GM23338 (cell line): ENCODE measurements at regions not wholly inside any gene's neighbourhood (a gene's known extent, or its start where the extent isn't known, plus 50 kb on each side); places are given as distances from the start of the nearest gene placed in this dataset.

Experiments
- ATAC-seq: fragments of 200-7000 bp; cut with Tn5 transposase; 3 replicates; pipeline ENCODE4 v1.9.1; 2020
- DNase-seq: peaks from one replicate; pipeline ENCODE4 v3.0.0-alpha.2; 2015; ENCODE audit warnings: low spot score
- H2AFZ ChIP-seq: fragments of 200-600 bp; sonication (generic); 2 replicates; pipeline ENCODE4 v1.8.0; 2016; ENCODE audit warnings: antibody characterized with exemption, mild to moderate bottlenecking, moderate library complexity
- H3F3A ChIP-seq: fragments of 200-600 bp; sonication (generic); replicated peaks from 2 replicates; pipeline ENCODE4 v1.8.0; 2017; ENCODE audit warnings: antibody characterized with exemption, mixed run types, low read depth
- H3K27ac ChIP-seq: fragments of 200-600 bp; sonication (generic); 2 replicates; pipeline ENCODE4 v1.6.1; 2016; ENCODE audit warnings: low read depth
- H3K27me3 ChIP-seq: fragments of 200-600 bp; sonication (generic); 2 replicates; pipeline ENCODE4 v1.8.0; 2016; ENCODE audit warnings: mild to moderate bottlenecking, mixed run types, moderate library complexity; ENCODE audit not compliant: insufficient read depth
- H3K36me3 ChIP-seq: fragments of 200-600 bp; sonication (generic); 2 replicates; pipeline ENCODE4 v1.8.0; 2016; ENCODE audit warnings: mild to moderate bottlenecking; ENCODE audit not compliant: insufficient read depth
- H3K4me1 ChIP-seq: fragments of 200-600 bp; sonication (generic); 2 replicates; pipeline ENCODE4 v1.8.0; 2016; ENCODE audit warnings: mild to moderate bottlenecking, moderate library complexity; ENCODE audit not compliant: insufficient read depth
- H3K4me2 ChIP-seq: fragments of 200-600 bp; sonication (generic); 2 replicates; pipeline ENCODE4 v1.7.1; 2017; ENCODE audit warnings: mixed run types
- H3K4me3 ChIP-seq: fragments of 200-600 bp; sonication (generic); 2 replicates; pipeline ENCODE4 v1.6.1; 2016; ENCODE audit warnings: mixed run types
- H3K79me2 ChIP-seq: fragments of 200-600 bp; sonication (generic); replicated peaks from 2 replicates; pipeline ENCODE4 v1.8.0; 2017; ENCODE audit warnings: mild to moderate bottlenecking; ENCODE audit not compliant: insufficient read depth
- H3K9me2 ChIP-seq: fragments of 200-600 bp; sonication (generic); 2 replicates; pipeline ENCODE4 v1.8.0; 2017; ENCODE audit not compliant: insufficient read depth
- H4K20me1 ChIP-seq: fragments of 200-600 bp; sonication (generic); replicated peaks from 2 replicates; pipeline ENCODE4 v1.8.0; 2017; ENCODE audit warnings: mild to moderate bottlenecking; ENCODE audit not compliant: insufficient read depth
- H3K27ac Mint-ChIP-seq: 2 replicates; pipeline ENCODE4 v1.8.0; 2020; ENCODE audit warnings: inconsistent platforms, mild to moderate bottlenecking, moderate library complexity, mixed read lengths
- H3K27me3 Mint-ChIP-seq: 3 replicates; pipeline ENCODE4 v1.8.0; 2022; ENCODE audit warnings: low read depth, mild to moderate bottlenecking, moderate library complexity, mixed read lengths, inconsistent platforms; ENCODE audit not compliant: insufficient read depth, poor library complexity
- H3K36me3 Mint-ChIP-seq: 3 replicates; pipeline ENCODE4 v1.8.0; 2021; ENCODE audit warnings: low read depth, mild to moderate bottlenecking, inconsistent platforms, moderate library complexity, mixed read lengths
- H3K4me1 Mint-ChIP-seq: 3 replicates; pipeline ENCODE4 v1.8.0; 2020; ENCODE audit warnings: mild to moderate bottlenecking, inconsistent platforms, mixed read lengths
- H3K4me3 Mint-ChIP-seq: 3 replicates; pipeline ENCODE4 v1.8.0; 2021; ENCODE audit warnings: moderate library complexity, mild to moderate bottlenecking, inconsistent platforms, mixed read lengths
- H3K9me3 Mint-ChIP-seq: 3 replicates; pipeline ENCODE4 v1.8.0; 2020; ENCODE audit warnings: moderate library complexity, mild to moderate bottlenecking, inconsistent platforms, mixed read lengths
- EZH2phosphoT487 ChIP-seq: fragments of 200-600 bp; sonication (generic); IDR thresholded peaks from one replicate; pipeline ENCODE4 v1.8.1; 2018; ENCODE audit warnings: antibody characterized with exemption; ENCODE audit not compliant: unreplicated experiment
- JUNB ChIP-seq: IDR thresholded peaks from one replicate; pipeline ENCODE4 v1.6.1; 2016; ENCODE audit warnings: antibody characterized with exemption; ENCODE audit not compliant: unreplicated experiment
- NANOG ChIP-seq: IDR thresholded peaks from 2 replicates; pipeline ENCODE4 v1.6.1; 2016; ENCODE audit warnings: antibody characterized with exemption, borderline replicate concordance
- POLR2AphosphoS5 ChIP-seq: IDR thresholded peaks from 2 replicates; pipeline ENCODE4 v1.6.1; 2016; ENCODE audit warnings: antibody characterized with exemption, low read depth
- STAT1 ChIP-seq: IDR thresholded peaks from one replicate; pipeline ENCODE4 v1.6.1; 2016; ENCODE audit warnings: antibody characterized with exemption; ENCODE audit not compliant: unreplicated experiment
- TF ChIP-seq, protein P1 (sequence below): fragments of 250-450 bp; sonication (Bioruptor Pico); IDR thresholded peaks from 2 replicates; pipeline ENCODE4 v1.5.0; 2020; ENCODE audit warnings: mild to moderate bottlenecking, moderate library complexity
- TF ChIP-seq, protein P2 (sequence below), 2 experiments: fragments of 200-600 bp in 1 of 2; sonication (generic) in 1 of 2; conservative IDR thresholded peaks; 2 replicates each; pipeline versions ENCODE4 v1.5.1 to v1.6.1; 2016 to 2017; ENCODE audit warnings: antibody characterized with exemption in 2 of 2, low read depth in 2 of 2, mild to moderate bottlenecking in 2 of 2, moderate library complexity in 1 of 2
- TF ChIP-seq, protein P3 (sequence below): IDR thresholded peaks from one replicate; pipeline ENCODE4 v1.6.1; 2018; ENCODE audit warnings: antibody characterized with exemption; ENCODE audit not compliant: unreplicated experiment

DNA sequence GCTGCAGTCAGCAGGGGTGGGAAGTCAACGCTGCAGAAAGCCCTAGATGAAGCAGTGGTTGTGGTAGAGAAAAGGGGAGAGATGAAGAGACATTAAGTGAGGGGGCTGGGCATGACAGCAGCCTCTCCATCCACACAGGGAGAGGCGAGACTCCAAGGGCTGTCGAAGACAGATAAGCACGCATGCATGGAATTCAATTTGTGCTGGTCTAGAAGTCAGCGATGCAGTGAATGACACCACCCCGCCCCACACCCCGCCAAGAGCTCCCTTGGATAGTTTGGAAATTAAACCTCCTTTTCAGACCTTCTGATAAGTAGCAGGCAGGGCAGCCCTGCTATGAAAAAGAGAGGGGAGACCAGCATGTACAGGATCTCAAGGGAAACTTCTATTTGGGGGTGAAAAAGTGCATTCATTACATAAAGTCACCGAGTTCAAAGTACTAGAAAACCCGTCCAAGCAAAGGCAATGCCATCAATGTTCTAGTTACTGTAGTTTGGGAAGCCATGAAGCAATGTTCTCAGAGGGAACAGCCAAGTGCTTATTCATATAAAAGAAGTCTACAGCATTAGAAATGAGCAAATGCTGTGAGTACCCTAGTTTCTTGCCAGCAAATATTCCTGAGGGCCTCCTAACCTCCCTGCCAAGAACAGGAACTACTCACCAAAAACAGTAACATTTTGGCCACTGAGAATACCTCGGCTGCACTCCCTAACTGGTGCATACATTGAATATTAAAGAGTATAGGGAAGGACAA is 152.3 kb upstream of the ANXA10 start (continued):
- TF ChIP-seq, protein P1, sequence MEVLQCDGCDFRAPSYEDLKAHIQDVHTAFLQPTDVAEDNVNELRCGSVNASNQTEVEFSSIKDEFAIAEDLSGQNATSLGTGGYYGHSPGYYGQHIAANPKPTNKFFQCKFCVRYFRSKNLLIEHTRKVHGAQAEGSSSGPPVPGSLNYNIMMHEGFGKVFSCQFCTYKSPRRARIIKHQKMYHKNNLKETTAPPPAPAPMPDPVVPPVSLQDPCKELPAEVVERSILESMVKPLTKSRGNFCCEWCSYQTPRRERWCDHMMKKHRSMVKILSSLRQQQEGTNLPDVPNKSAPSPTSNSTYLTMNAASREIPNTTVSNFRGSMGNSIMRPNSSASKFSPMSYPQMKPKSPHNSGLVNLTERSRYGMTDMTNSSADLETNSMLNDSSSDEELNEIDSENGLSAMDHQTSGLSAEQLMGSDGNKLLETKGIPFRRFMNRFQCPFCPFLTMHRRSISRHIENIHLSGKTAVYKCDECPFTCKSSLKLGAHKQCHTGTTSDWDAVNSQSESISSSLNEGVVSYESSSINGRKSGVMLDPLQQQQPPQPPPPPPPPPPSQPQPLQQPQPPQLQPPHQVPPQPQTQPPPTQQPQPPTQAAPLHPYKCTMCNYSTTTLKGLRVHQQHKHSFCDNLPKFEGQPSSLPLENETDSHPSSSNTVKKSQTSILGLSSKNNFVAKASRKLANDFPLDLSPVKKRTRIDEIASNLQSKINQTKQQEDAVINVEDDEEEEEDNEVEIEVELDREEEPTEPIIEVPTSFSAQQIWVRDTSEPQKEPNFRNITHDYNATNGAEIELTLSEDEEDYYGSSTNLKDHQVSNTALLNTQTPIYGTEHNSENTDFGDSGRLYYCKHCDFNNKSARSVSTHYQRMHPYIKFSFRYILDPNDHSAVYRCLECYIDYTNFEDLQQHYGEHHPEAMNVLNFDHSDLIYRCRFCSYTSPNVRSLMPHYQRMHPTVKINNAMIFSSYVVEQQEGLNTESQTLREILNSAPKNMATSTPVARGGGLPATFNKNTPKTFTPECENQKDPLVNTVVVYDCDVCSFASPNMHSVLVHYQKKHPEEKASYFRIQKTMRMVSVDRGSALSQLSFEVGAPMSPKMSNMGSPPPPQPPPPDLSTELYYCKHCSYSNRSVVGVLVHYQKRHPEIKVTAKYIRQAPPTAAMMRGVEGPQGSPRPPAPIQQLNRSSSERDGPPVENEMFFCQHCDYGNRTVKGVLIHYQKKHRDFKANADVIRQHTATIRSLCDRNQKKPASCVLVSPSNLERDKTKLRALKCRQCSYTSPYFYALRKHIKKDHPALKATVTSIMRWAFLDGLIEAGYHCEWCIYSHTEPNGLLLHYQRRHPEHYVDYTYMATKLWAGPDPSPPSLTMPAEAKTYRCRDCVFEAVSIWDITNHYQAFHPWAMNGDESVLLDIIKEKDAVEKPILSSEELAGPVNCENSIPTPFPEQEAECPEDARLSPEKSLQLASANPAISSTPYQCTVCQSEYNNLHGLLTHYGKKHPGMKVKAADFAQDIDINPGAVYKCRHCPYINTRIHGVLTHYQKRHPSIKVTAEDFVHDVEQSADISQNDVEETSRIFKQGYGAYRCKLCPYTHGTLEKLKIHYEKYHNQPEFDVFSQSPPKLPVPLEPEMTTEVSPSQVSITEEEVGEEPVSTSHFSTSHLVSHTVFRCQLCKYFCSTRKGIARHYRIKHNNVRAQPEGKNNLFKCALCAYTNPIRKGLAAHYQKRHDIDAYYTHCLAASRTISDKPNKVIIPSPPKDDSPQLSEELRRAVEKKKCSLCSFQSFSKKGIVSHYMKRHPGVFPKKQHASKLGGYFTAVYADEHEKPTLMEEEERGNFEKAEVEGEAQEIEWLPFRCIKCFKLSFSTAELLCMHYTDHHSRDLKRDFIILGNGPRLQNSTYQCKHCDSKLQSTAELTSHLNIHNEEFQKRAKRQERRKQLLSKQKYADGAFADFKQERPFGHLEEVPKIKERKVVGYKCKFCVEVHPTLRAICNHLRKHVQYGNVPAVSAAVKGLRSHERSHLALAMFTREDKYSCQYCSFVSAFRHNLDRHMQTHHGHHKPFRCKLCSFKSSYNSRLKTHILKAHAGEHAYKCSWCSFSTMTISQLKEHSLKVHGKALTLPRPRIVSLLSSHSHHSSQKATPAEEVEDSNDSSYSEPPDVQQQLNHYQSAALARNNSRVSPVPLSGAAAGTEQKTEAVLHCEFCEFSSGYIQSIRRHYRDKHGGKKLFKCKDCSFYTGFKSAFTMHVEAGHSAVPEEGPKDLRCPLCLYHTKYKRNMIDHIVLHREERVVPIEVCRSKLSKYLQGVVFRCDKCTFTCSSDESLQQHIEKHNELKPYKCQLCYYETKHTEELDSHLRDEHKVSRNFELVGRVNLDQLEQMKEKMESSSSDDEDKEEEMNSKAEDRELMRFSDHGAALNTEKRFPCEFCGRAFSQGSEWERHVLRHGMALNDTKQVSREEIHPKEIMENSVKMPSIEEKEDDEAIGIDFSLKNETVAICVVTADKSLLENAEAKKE (CRISPR knock-in tag) = no peak
- no peak for TF ChIP-seq NANOG

DNA sequence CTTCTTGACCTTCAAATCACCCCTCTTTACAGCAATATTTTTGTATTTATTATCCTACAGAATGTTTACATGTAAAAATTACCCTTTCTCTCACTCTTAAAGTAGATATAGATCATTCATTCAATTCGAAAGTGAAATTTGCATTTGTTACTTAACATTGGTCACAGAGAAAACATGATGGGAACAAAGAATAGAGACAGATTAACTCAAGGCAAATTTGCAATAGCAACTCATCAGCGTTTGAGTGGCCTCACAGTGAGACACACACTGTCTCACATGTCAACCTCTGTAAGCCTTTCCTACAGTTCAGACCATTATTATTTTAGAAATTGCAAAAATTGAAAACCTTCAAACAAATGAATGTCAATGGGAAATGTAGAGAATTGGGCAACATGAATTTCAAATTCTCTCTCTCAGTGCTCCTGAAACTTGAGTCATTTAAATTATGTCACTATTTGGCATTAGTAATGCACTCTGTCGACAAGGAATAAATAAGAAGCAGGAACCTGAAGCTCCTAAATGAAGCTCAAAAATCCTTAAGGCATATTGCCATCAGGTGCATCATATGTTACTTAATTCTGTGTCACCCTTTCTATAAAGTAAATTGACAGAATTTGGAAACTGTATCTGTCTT is 148.3 kb upstream of the ANXA10 start:
- Mint-ChIP-seq H3K36me3 (no peaks in the 10 kb centered on the region), H3K4me3 (no peak overlapping the region), H3K9me3 (no peaks in the 10 kb centered on the region), H3K4me1 (peaks cover 9% of the 10 kb centered on the region; the same call in 2 of the 3 replicates), H3K27ac (no peak overlapping the region), H3K27me3 (no peaks in the 10 kb centered on the region)
- Histone ChIP-seq H3K27ac (no peak overlapping the region), H3K4me1 (peaks cover 4% of the 10 kb centered on the region; the same call in 1 of the 2 replicates), H3K79me2 (no peaks in the 10 kb centered on the region), H3K27me3 (no peaks in the 10 kb centered on the region), H3F3A (no peaks in the 10 kb centered on the region), H3K9me2 (no peaks in the 10 kb centered on the region; the same call in 1 of the 2 replicates), H3K4me3 (no peak overlapping the region), H4K20me1 (no peaks in the 10 kb centered on the region), H3K4me2 (no peak overlapping the region), H3K36me3 (no peaks in the 10 kb centered on the region), H2AFZ (no peak overlapping the region)
- DNase-seq (no peak), ATAC-seq (peak; percentile 34; the same call in 2 of the 3 replicates)
- TF ChIP-seq POLR2AphosphoS5 = no peak
- TF ChIP-seq STAT1 = no peak
- TF ChIP-seq, protein P2, sequence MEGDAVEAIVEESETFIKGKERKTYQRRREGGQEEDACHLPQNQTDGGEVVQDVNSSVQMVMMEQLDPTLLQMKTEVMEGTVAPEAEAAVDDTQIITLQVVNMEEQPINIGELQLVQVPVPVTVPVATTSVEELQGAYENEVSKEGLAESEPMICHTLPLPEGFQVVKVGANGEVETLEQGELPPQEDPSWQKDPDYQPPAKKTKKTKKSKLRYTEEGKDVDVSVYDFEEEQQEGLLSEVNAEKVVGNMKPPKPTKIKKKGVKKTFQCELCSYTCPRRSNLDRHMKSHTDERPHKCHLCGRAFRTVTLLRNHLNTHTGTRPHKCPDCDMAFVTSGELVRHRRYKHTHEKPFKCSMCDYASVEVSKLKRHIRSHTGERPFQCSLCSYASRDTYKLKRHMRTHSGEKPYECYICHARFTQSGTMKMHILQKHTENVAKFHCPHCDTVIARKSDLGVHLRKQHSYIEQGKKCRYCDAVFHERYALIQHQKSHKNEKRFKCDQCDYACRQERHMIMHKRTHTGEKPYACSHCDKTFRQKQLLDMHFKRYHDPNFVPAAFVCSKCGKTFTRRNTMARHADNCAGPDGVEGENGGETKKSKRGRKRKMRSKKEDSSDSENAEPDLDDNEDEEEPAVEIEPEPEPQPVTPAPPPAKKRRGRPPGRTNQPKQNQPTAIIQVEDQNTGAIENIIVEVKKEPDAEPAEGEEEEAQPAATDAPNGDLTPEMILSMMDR (conservative IDR thresholded peaks at IDR 0.05; ENCODE audit: low read depth in 2 of 2) = no peak
- no peak for TF ChIP-seq JUNB
- no peak for TF ChIP-seq EZH2phosphoT487
- TF ChIP-seq, protein P3, sequence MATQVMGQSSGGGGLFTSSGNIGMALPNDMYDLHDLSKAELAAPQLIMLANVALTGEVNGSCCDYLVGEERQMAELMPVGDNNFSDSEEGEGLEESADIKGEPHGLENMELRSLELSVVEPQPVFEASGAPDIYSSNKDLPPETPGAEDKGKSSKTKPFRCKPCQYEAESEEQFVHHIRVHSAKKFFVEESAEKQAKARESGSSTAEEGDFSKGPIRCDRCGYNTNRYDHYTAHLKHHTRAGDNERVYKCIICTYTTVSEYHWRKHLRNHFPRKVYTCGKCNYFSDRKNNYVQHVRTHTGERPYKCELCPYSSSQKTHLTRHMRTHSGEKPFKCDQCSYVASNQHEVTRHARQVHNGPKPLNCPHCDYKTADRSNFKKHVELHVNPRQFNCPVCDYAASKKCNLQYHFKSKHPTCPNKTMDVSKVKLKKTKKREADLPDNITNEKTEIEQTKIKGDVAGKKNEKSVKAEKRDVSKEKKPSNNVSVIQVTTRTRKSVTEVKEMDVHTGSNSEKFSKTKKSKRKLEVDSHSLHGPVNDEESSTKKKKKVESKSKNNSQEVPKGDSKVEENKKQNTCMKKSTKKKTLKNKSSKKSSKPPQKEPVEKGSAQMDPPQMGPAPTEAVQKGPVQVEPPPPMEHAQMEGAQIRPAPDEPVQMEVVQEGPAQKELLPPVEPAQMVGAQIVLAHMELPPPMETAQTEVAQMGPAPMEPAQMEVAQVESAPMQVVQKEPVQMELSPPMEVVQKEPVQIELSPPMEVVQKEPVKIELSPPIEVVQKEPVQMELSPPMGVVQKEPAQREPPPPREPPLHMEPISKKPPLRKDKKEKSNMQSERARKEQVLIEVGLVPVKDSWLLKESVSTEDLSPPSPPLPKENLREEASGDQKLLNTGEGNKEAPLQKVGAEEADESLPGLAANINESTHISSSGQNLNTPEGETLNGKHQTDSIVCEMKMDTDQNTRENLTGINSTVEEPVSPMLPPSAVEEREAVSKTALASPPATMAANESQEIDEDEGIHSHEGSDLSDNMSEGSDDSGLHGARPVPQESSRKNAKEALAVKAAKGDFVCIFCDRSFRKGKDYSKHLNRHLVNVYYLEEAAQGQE = no peak
